BLaER1 (cell line): ENCODE measurements at regions not wholly inside any gene's neighbourhood (a gene's known extent, or its start where the extent isn't known, plus 50 kb on each side); places are given as distances from the start of the nearest gene placed in this dataset.

Experiments
- H3K27ac ChIP-seq: shearing (Covaris generic); formaldehyde crosslinking; 2 replicates; pipeline ENCODE4 v1.8.1; 2022
- H3K27me3 ChIP-seq: shearing (Covaris generic); formaldehyde crosslinking; 2 replicates; pipeline ENCODE4 v1.8.1; 2022
- H3K36me3 ChIP-seq: shearing (Covaris generic); formaldehyde crosslinking; 2 replicates; pipeline ENCODE4 v1.8.1; 2022
- H3K4me1 ChIP-seq: shearing (Covaris generic); formaldehyde crosslinking; 2 replicates; pipeline ENCODE4 v1.8.1; 2022
- H3K4me2 ChIP-seq: shearing (Covaris generic); formaldehyde crosslinking; 2 replicates; pipeline ENCODE4 v1.8.1; 2022
- H3K4me3 ChIP-seq: shearing (Covaris generic); formaldehyde crosslinking; 2 replicates; pipeline ENCODE4 v1.8.1; 2022
- H3K9ac ChIP-seq: shearing (Covaris generic); formaldehyde crosslinking; 2 replicates; pipeline ENCODE4 v1.8.1; 2022
- H3K9me3 ChIP-seq: shearing (Covaris generic); formaldehyde crosslinking; 2 replicates; pipeline ENCODE4 v1.8.1; 2022
- H4K20me1 ChIP-seq: shearing (Covaris generic); formaldehyde crosslinking; 2 replicates; pipeline ENCODE4 v1.8.1; 2022
- Cebpa-rat ChIP-seq: shearing (Covaris generic); IDR thresholded peaks from 2 replicates; pipeline ENCODE4 v1.8.1; 2022

DNA sequence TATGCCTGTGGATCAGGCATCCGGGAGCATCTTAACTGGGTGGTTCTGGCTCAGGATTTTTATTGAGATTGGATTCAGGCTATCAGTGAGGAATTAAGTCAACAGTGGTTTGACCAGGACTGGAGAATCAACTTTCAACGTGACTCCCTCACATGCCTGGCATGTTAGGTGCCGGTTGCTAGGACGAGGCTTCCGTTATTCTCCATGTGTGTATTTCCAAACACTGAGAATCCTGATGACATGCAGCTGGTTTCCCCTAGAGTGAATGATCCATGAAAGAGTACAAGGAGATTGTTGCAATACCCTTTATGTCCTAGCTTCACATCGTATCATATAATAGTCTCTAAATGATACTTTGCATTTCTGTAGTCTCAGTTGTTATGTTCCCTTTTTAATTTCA lies 529.2 kb downstream of the ANXA1 start:
- no peak for TF ChIP-seq Cebpa-rat
- H3K27me3 ChIP-seq, result no peaks in the 10 kb centered on the region
- H3K4me2 ChIP-seq, result no peak overlapping the region
- H3K9ac ChIP-seq, result no peak overlapping the region
- H3K27ac ChIP-seq, result no peak overlapping the region
- H3K36me3 ChIP-seq, result no peaks in the 10 kb centered on the region
- peaks cover 3% of the 10 kb centered on the region; the same call in 1 of the 2 replicates for H3K9me3 ChIP-seq
- H4K20me1 ChIP-seq, result no peaks in the 10 kb centered on the region
- H3K4me3 ChIP-seq, result no peak overlapping the region
- no peaks in the 10 kb centered on the region for H3K4me1 ChIP-seq

DNA sequence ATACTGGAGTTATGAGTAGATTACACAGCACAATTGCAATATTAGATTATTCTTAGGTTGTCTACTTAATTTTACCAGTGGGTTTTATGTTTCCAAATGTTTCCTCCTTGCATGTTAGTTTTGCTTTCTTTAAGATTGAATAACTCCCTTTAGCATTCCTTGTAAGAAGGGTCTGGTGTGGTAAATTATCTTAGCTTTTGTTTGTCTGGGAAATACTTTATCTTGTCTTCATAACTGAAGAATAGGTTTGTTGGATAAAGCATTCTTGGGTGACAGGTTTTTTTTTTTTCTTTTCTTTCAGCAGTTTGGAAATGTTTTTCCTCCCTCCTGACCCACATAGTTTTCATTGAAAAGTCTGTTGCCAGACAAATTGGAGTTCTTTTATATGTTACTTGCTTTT lies 531.1 kb downstream of the ANXA1 start:
- no peak overlapping the region for H3K4me3 ChIP-seq
- peaks cover 3% of the 10 kb centered on the region; the same call in 1 of the 2 replicates for H3K9me3 ChIP-seq
- no peaks in the 10 kb centered on the region for H3K36me3 ChIP-seq

DNA sequence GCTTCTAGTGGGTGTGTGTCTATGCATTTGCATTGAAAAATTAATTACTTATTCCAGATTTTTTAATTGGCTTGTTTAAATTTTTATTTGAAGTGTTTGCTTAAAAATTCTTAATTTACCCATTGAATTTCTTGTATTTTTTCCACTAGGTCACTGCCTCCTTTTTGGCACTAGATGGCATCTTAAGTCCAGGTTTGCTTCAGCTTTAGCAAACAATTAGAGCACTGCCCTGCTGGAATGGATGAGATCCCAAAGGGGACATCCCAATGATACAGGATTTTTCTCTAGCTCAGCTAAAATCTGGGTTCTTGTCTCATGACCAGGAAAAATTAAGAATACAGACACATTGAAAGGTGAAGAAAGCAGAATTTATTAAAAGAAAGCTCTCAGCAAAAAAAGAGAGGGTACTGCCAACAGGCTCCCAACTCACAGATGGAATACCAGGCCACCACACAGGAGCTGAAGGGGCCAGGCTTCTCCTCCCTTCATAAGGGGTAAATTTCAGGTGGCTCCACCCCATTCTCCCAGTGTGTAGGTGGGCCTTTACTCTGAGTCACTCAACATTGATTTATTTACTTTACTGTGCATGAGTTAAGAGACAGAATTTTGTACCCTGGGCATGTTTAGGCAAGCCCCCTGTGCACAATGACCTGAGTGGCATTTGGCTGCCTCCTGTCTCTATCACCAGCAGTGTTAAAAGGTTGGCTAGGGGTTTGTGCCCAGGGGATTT lies 532.4 kb downstream of the ANXA1 start:
- TF ChIP-seq Cebpa-rat, result no peak
- no peak overlapping the region for H3K4me2 ChIP-seq
- peaks cover 3% of the 10 kb centered on the region; the same call in 1 of the 2 replicates for H3K9me3 ChIP-seq
- H3K4me3 ChIP-seq, result no peak overlapping the region
- H3K9ac ChIP-seq, result no peak overlapping the region
- H4K20me1 ChIP-seq, result no peaks in the 10 kb centered on the region
- H3K27me3 ChIP-seq, result no peaks in the 10 kb centered on the region
- no peaks in the 10 kb centered on the region for H3K4me1 ChIP-seq
- no peaks in the 10 kb centered on the region for H3K36me3 ChIP-seq
- no peak overlapping the region; the same call in 1 of the 2 replicates for H3K27ac ChIP-seq

More for the DNA sequence above, 531.1 kb downstream of the ANXA1 start:
- Histone ChIP-seq H3K4me2 (no peak overlapping the region), H3K4me1 (no peaks in the 10 kb centered on the region), H3K9ac (no peak overlapping the region), H3K27me3 (no peaks in the 10 kb centered on the region), H3K27ac (no peak overlapping the region), H4K20me1 (no peaks in the 10 kb centered on the region)
- no peak for TF ChIP-seq Cebpa-rat

DNA sequence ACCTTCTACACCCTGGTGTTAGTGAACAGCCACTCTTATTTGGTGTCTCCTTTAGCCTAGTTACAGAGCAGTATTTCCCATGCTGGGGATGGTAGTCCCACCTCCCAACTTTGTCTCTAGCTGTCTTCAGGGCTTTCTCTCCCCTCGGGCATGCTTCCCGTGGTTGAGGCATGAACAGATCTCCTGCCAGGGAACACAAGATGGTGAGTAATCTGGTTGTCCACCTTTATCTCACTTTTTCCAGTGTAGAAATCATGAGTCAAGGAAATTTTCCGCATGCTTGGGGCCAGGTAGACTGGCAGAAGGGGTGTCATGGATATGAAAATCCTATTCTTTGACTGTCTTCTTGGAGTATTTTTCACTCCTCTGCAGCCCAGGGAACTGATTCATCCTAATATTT lies 532.9 kb downstream of the ANXA1 start:
- H3K4me3 ChIP-seq, result no peak overlapping the region
- peaks cover 3% of the 10 kb centered on the region; the same call in 1 of the 2 replicates for H3K9me3 ChIP-seq
- H4K20me1 ChIP-seq, result no peaks in the 10 kb centered on the region
- H3K9ac ChIP-seq, result no peak overlapping the region
- no peak overlapping the region; the same call in 1 of the 2 replicates for H3K27ac ChIP-seq
- H3K4me2 ChIP-seq, result no peak overlapping the region
- H3K4me1 ChIP-seq, result no peaks in the 10 kb centered on the region
- H3K27me3 ChIP-seq, result no peaks in the 10 kb centered on the region
- no peak for TF ChIP-seq Cebpa-rat
- no peaks in the 10 kb centered on the region for H3K36me3 ChIP-seq

DNA sequence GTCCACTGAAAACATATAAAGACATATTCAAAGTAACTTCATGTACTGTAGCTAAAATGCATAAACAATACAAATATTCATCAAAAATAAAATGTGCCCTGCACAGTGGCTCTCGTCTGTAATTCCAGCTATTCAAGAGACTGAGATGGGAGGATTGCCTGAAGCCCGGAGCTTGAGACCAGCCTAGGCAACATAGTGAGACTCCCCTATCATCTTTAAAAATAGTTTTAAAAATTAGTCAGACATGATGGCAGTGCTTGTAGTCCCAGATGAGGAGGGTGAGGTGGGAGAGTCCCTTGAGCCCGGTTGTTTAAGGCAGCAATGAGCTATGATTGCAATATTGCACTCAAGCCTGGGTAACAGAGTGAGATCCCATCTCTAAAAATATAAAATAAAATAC lies 534.1 kb downstream of the ANXA1 start:
- no peaks in the 10 kb centered on the region for H3K4me1 ChIP-seq
- H3K27ac ChIP-seq, result no peak overlapping the region
- peaks cover 3% of the 10 kb centered on the region; the same call in 1 of the 2 replicates for H3K9me3 ChIP-seq
- H3K4me2 ChIP-seq, result no peak overlapping the region
- H3K36me3 ChIP-seq, result no peaks in the 10 kb centered on the region
- no peak for TF ChIP-seq Cebpa-rat
- H3K4me3 ChIP-seq, result no peak overlapping the region
- H3K27me3 ChIP-seq, result no peaks in the 10 kb centered on the region
- H3K9ac ChIP-seq, result no peak overlapping the region
- no peaks in the 10 kb centered on the region for H4K20me1 ChIP-seq

DNA sequence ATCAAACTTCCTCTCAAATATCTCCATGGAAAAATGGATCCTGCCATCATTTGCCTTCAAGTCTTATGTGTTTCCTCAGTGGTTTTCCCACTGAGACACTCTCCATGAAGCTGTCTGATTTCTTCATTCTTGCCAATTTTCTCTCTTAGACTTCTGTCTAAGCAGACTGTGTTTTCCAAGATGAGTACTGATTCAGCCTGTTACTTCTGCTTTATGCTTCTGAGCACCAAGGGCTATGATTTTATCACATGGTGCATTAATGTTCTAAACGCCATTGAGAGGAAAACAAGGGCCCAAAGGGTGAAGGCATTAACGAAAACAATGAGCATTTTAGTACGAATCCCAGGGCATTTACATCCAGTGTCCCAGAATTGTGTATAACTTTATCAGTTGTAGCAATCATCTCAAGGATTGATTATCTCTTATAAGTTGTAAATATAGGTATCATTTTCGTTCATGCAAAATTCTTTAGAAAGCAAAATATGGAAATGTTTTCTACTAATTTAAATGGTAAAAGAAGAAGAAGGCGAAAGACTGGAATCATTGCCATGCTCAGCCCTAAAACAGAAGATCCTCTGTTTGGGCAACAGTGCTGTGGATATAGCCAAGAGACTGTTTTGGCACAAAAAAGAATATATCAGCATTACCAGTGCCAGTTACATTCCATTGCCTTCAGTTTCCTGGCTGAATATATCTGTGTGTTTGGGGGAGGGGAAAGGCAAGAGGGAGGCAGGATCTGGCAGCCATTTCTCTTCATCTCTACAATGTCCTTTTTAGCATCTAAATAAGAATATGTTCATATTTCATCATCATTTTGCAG lies 537.6 kb downstream of the ANXA1 start:
- H3K36me3 ChIP-seq, result no peaks in the 10 kb centered on the region
- H3K4me1 ChIP-seq, result no peaks in the 10 kb centered on the region
- H3K4me3 ChIP-seq, result no peak overlapping the region
- no peaks in the 10 kb centered on the region for H4K20me1 ChIP-seq
- H3K4me2 ChIP-seq, result no peak overlapping the region
- H3K27me3 ChIP-seq, result no peaks in the 10 kb centered on the region
- H3K9ac ChIP-seq, result no peak overlapping the region
- H3K9me3 ChIP-seq, result no peaks in the 10 kb centered on the region
- H3K27ac ChIP-seq, result no peak overlapping the region
- no peak for TF ChIP-seq Cebpa-rat

DNA sequence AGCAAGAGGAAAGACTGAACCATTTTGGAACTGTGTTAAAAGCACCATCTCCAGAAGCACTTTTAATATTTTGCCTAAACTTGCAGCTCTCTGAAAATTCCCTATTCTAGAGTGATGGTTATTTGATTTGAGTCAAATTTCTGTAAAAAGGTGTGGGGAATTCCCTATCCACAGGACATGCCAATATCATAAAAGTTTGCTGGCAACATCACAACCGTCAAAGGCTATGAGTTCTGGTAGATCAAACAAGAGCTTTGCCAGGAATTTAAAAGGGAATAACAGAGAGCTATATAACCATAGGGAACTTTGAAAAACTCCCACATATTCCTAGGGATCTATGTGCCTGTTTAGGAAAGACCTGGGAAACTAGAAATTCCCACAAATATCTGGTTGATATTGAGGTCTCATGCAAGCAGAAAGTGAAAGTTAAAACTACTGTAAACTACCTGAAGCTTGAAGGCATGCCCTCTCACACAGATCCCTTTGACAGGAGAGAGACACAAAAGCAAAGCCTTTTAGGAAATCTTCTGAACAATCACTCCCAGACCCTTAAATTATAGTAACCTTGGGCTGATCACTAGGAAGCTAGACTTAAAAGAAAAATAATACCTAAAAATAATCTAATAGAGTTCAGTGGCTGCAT lies 549.9 kb downstream of the ANXA1 start:
- Histone ChIP-seq H3K4me2 (no peak overlapping the region), H3K4me3 (no peak overlapping the region), H3K36me3 (no peaks in the 10 kb centered on the region), H3K27me3 (no peaks in the 10 kb centered on the region), H3K4me1 (no peaks in the 10 kb centered on the region), H3K9me3 (no peaks in the 10 kb centered on the region), H4K20me1 (no peaks in the 10 kb centered on the region), H3K27ac (no peak overlapping the region), H3K9ac (no peak overlapping the region)
- TF ChIP-seq Cebpa-rat, result no peak

DNA sequence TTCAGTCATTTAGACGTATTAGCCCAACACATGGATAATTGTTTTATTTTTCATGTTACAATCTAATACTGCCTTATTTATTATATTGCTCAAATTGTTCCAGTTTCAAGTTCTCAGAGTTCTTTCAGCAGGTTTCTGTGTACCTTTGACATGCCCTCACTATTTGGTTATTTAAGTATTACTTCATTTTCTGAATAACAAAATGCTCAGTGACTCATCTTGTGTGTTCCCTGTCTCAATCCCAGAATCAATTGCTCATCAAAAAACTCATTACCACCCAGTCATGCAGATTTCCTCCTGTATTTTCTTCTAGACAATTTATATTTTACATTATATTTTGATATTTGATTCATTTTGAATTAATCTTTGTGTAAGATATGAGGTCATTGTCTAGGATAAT lies 562.6 kb downstream of the ANXA1 start:
- no peak overlapping the region for H3K9ac ChIP-seq
- no peaks in the 10 kb centered on the region for H4K20me1 ChIP-seq
- H3K36me3 ChIP-seq, result no peaks in the 10 kb centered on the region
- no peaks in the 10 kb centered on the region for H3K4me1 ChIP-seq
- H3K27me3 ChIP-seq, result no peaks in the 10 kb centered on the region
- no peak overlapping the region for H3K4me2 ChIP-seq
- H3K4me3 ChIP-seq, result no peak overlapping the region
- H3K27ac ChIP-seq, result no peak overlapping the region
- no peak for TF ChIP-seq Cebpa-rat
- no peaks in the 10 kb centered on the region for H3K9me3 ChIP-seq

DNA sequence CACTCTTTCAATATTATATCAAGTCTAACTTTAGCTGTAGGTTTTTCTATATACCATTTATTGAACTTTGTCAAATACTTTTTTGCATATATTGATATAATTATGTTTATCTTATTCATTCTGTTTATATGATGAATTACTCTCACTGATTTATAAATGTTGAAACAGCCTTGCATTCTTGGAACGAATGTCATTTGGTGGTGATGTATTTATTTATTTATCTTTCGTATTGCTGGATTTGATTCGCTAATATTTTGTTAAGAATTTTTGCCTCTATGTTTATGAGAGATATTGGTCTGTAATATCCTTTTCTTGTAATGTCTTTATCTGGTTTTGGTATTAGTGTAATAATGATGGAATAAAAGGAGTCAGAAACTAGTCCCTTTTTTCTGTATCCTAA lies 563.9 kb downstream of the ANXA1 start:
- Histone ChIP-seq H3K27me3 (no peaks in the 10 kb centered on the region), H3K4me1 (no peaks in the 10 kb centered on the region), H3K36me3 (no peaks in the 10 kb centered on the region), H3K9me3 (no peaks in the 10 kb centered on the region), H3K4me2 (no peak overlapping the region), H3K4me3 (no peak overlapping the region), H3K9ac (no peak overlapping the region), H4K20me1 (no peaks in the 10 kb centered on the region), H3K27ac (no peak overlapping the region)
- TF ChIP-seq Cebpa-rat, result no peak

DNA sequence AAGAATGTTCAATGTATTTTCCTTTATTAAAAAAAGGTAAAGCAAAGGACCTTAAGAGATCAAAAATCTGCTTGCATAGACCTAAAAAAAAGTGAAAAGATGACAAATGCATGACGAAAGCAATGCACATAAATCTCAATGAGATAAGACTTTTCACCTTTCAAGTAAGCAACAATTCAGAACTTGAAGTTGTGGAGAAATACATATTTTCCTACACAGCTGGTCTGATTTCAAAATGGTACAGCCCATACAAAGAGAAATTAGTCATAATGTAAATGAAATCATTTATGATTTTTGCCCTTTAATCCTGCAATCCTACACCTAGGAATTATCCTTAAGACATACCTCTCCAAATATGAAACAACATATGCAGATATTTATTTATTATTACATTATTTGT lies 568.0 kb downstream of the ANXA1 start:
- Histone ChIP-seq H4K20me1 (no peaks in the 10 kb centered on the region), H3K27ac (no peak overlapping the region), H3K4me2 (no peak overlapping the region), H3K36me3 (no peaks in the 10 kb centered on the region), H3K9ac (no peak overlapping the region), H3K4me3 (no peak overlapping the region), H3K27me3 (no peaks in the 10 kb centered on the region), H3K9me3 (peaks cover 10% of the 10 kb centered on the region), H3K4me1 (no peaks in the 10 kb centered on the region)
- TF ChIP-seq Cebpa-rat, result no peak
